Ascending aorta (tissue), 2 donors: ENCODE measurements at regions not wholly inside any gene's neighbourhood (a gene's known extent, or its start where the extent isn't known, plus 50 kb on each side); places are given as distances from the start of the nearest gene placed in this dataset.

ENCODE experiments used
- DNase-seq, 2 donors: peaks; one replicate each; pipeline ENCODE4 v3.0.0-alpha.2; 2019; ENCODE audit warnings: low spot score in 2 of 2
- H3K27ac ChIP-seq, 2 donors: fragments of 200-600 bp; sonication (generic); one replicate each; pipeline ENCODE4 v1.5.1; 2016 to 2017; ENCODE audit warnings: mild to moderate bottlenecking in 1 of 2
- H3K27me3 ChIP-seq: fragments of 200-600 bp; sonication (generic); one replicate; pipeline ENCODE4 v1.5.1; 2017
- H3K36me3 ChIP-seq, 2 donors: fragments of 200-600 bp; sonication (generic); one replicate each; pipeline ENCODE4 v1.5.1; 2016
- H3K4me1 ChIP-seq, 2 donors: fragments of 200-600 bp; sonication (generic); one replicate each; pipeline ENCODE4 v1.5.1; 2016 to 2017; ENCODE audit warnings: mild to moderate bottlenecking in 1 of 2
- H3K4me3 ChIP-seq, 2 donors: fragments of 200-600 bp; sonication (generic); one replicate each; pipeline ENCODE4 v1.5.1; 2016 to 2017; ENCODE audit warnings: mild to moderate bottlenecking in 1 of 2
- H3K9me3 ChIP-seq, 2 donors: fragments of 200-600 bp; sonication (generic); one replicate each; pipeline ENCODE4 v1.5.1; 2016
- intact Hi-C: fragments of 100-400 bp; cut with DNase I; formaldehyde crosslinking; loops from one replicate; pipeline ENCODE4 v1.15.1; 2023
- TF ChIP-seq, protein P1 (sequence below), 3 experiments: fragments of 200-600 bp in 2 of 3; fragments of 450-650 bp in 1 of 3; sonication (generic) in 2 of 3; IDR thresholded peaks; one replicate each; pipeline ENCODE4 v1.5.1; 2016 to 2019; ENCODE audit warnings: antibody characterized with exemption in 3 of 3, mild to moderate bottlenecking in 1 of 3, moderate library complexity in 1 of 3

DNA sequence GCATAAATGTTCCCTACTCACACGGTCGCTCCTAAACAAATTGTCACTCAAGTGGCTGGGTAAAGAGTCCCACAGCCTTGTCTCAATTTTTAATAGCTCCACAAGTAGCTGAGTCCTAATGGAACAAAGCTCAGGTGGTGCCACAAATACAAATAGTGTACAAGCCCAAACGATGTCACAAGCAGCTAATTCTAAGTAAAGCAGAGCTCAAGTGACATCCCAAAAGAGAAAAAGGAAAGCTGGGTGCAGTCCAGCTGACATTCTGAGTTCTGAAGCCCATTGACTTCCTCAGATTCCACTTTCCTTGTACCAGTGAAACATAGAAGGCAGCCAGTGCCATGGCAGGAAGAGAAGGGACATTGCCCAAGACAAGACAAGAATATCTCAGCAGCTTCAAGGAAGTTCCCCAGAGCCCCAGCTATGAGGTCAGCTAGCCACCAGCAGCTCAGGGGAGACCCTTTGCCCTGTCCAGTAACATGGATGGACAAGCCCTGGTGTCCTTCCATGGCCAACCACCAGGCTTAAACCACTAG lies 231.2 kb upstream of the SGCD start:
- TF ChIP-seq, protein P1, sequence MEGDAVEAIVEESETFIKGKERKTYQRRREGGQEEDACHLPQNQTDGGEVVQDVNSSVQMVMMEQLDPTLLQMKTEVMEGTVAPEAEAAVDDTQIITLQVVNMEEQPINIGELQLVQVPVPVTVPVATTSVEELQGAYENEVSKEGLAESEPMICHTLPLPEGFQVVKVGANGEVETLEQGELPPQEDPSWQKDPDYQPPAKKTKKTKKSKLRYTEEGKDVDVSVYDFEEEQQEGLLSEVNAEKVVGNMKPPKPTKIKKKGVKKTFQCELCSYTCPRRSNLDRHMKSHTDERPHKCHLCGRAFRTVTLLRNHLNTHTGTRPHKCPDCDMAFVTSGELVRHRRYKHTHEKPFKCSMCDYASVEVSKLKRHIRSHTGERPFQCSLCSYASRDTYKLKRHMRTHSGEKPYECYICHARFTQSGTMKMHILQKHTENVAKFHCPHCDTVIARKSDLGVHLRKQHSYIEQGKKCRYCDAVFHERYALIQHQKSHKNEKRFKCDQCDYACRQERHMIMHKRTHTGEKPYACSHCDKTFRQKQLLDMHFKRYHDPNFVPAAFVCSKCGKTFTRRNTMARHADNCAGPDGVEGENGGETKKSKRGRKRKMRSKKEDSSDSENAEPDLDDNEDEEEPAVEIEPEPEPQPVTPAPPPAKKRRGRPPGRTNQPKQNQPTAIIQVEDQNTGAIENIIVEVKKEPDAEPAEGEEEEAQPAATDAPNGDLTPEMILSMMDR (IDR thresholded peaks at IDR 0.05), result no peak
- Histone ChIP-seq H3K4me3 (no peak overlapping the region), H3K27ac (no peak overlapping the region), H3K4me1 (no peaks in the 10 kb centered on the region), H3K36me3 (no peaks in the 10 kb centered on the region), H3K9me3 (peaks cover 0 to 6% of the 10 kb centered on the region in 2 donors), H3K27me3 (no peaks in the 10 kb centered on the region)
- no peak for DNase-seq
- intact Hi-C loops, result no loop called here

DNA sequence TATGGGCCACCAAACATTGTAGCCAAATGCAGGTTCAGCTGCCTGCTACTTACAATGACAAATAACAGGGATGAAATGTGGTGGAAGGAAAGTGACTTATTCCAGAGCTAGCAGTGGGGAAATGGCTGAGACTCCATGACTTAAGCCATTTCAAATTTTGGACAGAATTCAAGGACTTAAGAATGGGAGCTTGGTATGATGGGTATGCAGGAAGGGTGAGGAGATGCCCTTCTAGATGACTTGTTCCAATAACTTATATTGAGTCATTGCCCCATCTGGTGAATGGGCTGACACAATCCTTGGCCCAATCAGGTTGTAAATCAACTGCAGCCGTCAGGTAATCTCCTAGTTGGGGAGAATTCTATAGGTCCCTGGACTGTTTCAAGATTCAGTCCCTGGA lies 230.7 kb upstream of the SGCD start:
- TF ChIP-seq, protein P1 (IDR thresholded peaks at IDR 0.05), result no peak
- intact Hi-C loops, result no loop called here
- no peak overlapping the region for H3K27ac ChIP-seq

DNA sequence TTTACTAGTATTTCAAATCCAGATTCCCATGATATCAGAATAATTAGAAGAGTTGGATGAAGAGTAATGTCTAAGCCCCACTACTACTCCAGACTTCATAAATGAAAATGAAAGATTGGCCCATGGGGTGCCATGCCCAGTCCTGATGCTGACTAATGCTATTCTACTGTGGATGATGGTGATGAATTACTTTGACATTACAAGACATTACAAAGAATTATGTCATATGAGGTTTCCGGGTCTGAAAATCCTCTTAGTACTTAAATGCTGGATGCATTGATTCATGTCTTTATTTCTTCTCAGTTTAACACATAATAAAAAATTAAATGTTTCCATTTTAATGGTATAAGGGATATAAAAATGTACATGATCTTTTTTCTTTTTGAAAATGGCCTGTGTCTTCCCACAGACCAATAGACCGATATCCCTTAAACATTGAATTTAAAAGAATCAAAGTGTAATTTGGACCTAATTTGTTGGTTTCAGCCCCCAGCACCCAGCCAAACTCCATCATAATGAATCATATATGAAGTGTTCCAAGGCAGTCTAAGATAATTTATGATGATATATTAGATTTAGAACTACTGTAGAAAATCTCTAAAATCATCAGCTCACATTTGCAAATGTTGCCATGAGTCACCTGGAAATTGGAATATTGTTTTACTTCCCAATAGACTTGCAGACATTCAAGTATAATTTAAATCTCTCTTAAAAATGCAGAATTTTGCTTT lies 223.6 kb upstream of the SGCD start:
- Histone ChIP-seq H3K9me3 (no peaks in the 10 kb centered on the region), H3K4me3 (no peak overlapping the region), H3K27me3 (no peaks in the 10 kb centered on the region), H3K4me1 (no peaks in the 10 kb centered on the region), H3K36me3 (no peaks in the 10 kb centered on the region), H3K27ac (no peak overlapping the region)
- TF ChIP-seq, protein P1 (IDR thresholded peaks at IDR 0.05), result no peak
- intact Hi-C loops, result no loop called here
- DNase-seq, result no peak

More for the DNA sequence above, 230.7 kb upstream of the SGCD start:
- H3K36me3 ChIP-seq, result no peaks in the 10 kb centered on the region
- H3K9me3 ChIP-seq, result peaks cover 0 to under 1% of the 10 kb centered on the region in 2 donors
- no peaks in the 10 kb centered on the region for H3K27me3 ChIP-seq
- no peak for DNase-seq
- H3K4me1 ChIP-seq, result no peaks in the 10 kb centered on the region
- no peak overlapping the region for H3K4me3 ChIP-seq

DNA sequence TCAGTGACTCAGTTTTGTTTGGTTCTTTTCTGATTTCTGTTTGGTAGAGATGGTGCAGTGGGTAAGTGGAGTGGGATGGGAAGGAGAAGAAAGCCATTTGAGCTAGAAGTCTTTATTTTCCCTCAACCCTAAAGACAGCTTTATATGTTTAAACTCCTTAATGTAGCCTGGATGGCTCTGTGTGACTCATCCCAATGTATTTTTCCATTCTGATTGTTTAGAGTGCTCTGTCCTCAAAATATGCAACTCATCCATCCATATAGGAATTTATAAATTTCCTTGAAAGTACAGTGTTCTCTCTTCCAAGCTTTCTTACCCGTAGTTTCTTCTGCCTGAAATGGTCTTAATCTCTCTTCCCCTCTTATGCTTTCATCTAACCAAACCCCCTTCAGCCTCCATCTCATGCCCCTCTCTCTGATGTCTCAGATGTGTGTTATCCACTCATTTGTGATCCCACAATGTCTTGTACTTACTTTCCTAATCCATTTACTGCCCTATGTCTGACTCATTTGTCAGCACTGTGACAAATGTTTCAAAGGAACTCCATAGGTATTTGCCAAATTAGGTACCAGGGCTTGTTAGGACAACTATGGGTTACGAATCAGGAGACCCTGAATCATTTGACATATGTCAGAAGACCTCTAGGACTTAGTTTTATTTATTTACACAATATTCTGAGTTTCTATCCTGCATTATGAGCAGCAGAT lies 217.5 kb upstream of the SGCD start:
- intact Hi-C loops, result no loop called here
- no peaks in the 10 kb centered on the region for H3K4me1 ChIP-seq
- TF ChIP-seq, protein P1 (IDR thresholded peaks at IDR 0.05), result no peak
- no peak overlapping the region for H3K4me3 ChIP-seq
- no peak for DNase-seq
- no peak overlapping the region for H3K27ac ChIP-seq
- H3K27me3 ChIP-seq, result no peaks in the 10 kb centered on the region
- no peaks in the 10 kb centered on the region for H3K9me3 ChIP-seq
- H3K36me3 ChIP-seq, result no peaks in the 10 kb centered on the region

DNA sequence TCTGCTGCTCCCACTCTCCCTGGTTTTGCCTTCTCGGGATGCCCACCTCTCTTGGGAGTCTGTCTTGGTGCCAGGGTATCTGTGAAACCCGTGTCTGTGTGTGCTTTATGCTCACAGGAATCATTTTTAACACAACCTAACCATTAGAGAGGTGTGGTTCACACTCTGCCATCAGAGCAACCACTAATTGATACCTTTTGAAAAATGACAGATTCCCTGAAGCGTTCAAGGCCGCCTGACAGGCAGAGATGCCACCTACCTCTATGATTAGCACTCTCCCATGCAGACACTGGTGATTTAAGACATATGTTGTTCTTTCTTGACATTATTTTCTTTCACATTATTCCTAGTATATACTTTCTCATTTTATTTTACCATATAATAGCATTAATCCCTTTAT lies 207.3 kb upstream of the SGCD start:
- Histone ChIP-seq H3K9me3 (no peaks in the 10 kb centered on the region), H3K4me3 (no peak overlapping the region), H3K36me3 (no peaks in the 10 kb centered on the region), H3K27me3 (no peaks in the 10 kb centered on the region), H3K27ac (no peak overlapping the region), H3K4me1 (no peaks in the 10 kb centered on the region)
- TF ChIP-seq, protein P1 (IDR thresholded peaks at IDR 0.05), result no peak
- intact Hi-C loops, result no loop called here
- no peak for DNase-seq
